Renal cortex interstitium (tissue), 11 donors: ENCODE measurements at regions not wholly inside any gene's neighbourhood (a gene's known extent, or its start where the extent isn't known, plus 50 kb on each side); places are given as distances from the start of the nearest gene placed in this dataset.

ENCODE experiments used
- DNase-seq, 11 donors: peaks; one replicate each; pipeline ENCODE4 v3.0.0-alpha.2; 2013; ENCODE audit warnings: low read depth in 9 of 11, low spot score in 4 of 11; ENCODE audit errors: extremely low read depth in 1 of 11

GRCh38 chr21:16473988-16474387, 744.2 kb downstream of the USP25 start:
- DNase-seq, result no peak

- no peak for DNase-seq
Measured at GRCh38 chr21:16476056-16476825, 746.5 kb downstream of the USP25 start.

GRCh38 chr21:16488042-16488441, 758.3 kb downstream of the USP25 start:
- no peak for DNase-seq

GRCh38 chr21:16492356-16492755, 762.6 kb downstream of the USP25 start:
- no peak for DNase-seq

GRCh38 chr21:16492892-16493291, 763.1 kb downstream of the USP25 start:
- no peak for DNase-seq

- no peak for DNase-seq
Measured at GRCh38 chr21:16496609-16497008, 766.8 kb downstream of the USP25 start.

GRCh38 chr21:16500271-16500670, 770.5 kb downstream of the USP25 start:
- DNase-seq, result no peak

- no peak for DNase-seq
Measured at GRCh38 chr21:16502273-16502672, 772.5 kb downstream of the USP25 start.

- DNase-seq, result no peak
Measured at GRCh38 chr21:16502897-16503296, 773.1 kb downstream of the USP25 start.

- no peak for DNase-seq
Measured at GRCh38 chr21:16504281-16504680, 774.5 kb downstream of the USP25 start.

- DNase-seq, result no peak
Measured at GRCh38 chr21:16504766-16505165, 775.0 kb downstream of the USP25 start.

- no peak for DNase-seq
Measured at GRCh38 chr21:16509476-16509875, 779.7 kb downstream of the USP25 start.

- no peak for DNase-seq
Measured at GRCh38 chr21:16514316-16514715, 784.5 kb downstream of the USP25 start.

- no peak for DNase-seq
Measured at GRCh38 chr21:16517383-16517782, 787.6 kb downstream of the USP25 start.

- DNase-seq, result no peak
Measured at GRCh38 chr21:16519036-16519435, 789.3 kb downstream of the USP25 start.

GRCh38 chr21:16519644-16520043, 789.9 kb downstream of the USP25 start:
- DNase-seq, result no peak

GRCh38 chr21:16522548-16522947, 792.8 kb downstream of the USP25 start:
- no peak for DNase-seq

- no peak for DNase-seq
Measured at GRCh38 chr21:16530656-16531055, 800.9 kb downstream of the USP25 start.

GRCh38 chr21:16532840-16533239, 803.1 kb downstream of the USP25 start:
- no peak for DNase-seq

- DNase-seq, result no peak
Measured at GRCh38 chr21:16533692-16534407, 804.1 kb downstream of the USP25 start.
